Natural killer cell (primary cell): ENCODE measurements at regions not wholly inside any gene's neighbourhood (a gene's known extent, or its start where the extent isn't known, plus 50 kb on each side); places are given as distances from the start of the nearest gene placed in this dataset.

ENCODE experiments used
- ATAC-seq, 3 donors: fragments of 150-1000 bp in 2 of 3; fragments of 200-7000 bp in 1 of 3; cut with Tn5 transposase; 1 replicate in 1 of 3; 2 replicates in 2 of 3; pipeline ENCODE4 v1.10.0; 2021; ENCODE audit warnings: mild to moderate bottlenecking in 2 of 3, moderate library complexity in 2 of 3
- DNase-seq, 2 donors: peaks; one replicate each; pipeline versions ENCODE4 v3.0.0 to v3.0.0-alpha.2; 2013 to 2021; ENCODE audit warnings: mixed read lengths in 1 of 2
- H3K27ac ChIP-seq: one replicate; pipeline ENCODE4 v1.5.1; 2013; ENCODE audit warnings: mild to moderate bottlenecking, low read length
- H3K27me3 ChIP-seq: one replicate; pipeline ENCODE4 v1.6.1; 2013; ENCODE audit warnings: low read length; ENCODE audit not compliant: control insufficient read depth, insufficient read depth
- H3K36me3 ChIP-seq: one replicate; pipeline ENCODE4 v1.6.1; 2013; ENCODE audit warnings: low read length; ENCODE audit not compliant: control insufficient read depth, insufficient read depth
- H3K4me1 ChIP-seq: one replicate; pipeline ENCODE4 v1.6.1; 2013; ENCODE audit warnings: low read length; ENCODE audit not compliant: control insufficient read depth, insufficient read depth
- H3K4me3 ChIP-seq: one replicate; pipeline ENCODE4 v1.5.1; 2013; ENCODE audit warnings: low read length
- H3K9me3 ChIP-seq: one replicate; pipeline ENCODE4 v1.6.1; 2013; ENCODE audit warnings: low read length; ENCODE audit not compliant: control insufficient read depth, insufficient read depth
- H3K27ac Mint-ChIP-seq, 2 donors: one replicate each; pipeline ENCODE4 v1.8.0; 2022; ENCODE audit warnings: mild to moderate bottlenecking in 2 of 2, mixed read lengths in 2 of 2, moderate library complexity in 1 of 2
- H3K27me3 Mint-ChIP-seq, 2 donors: one replicate each; pipeline ENCODE4 v1.8.0; 2022; ENCODE audit warnings: low read depth in 2 of 2, mixed read lengths in 2 of 2
- H3K36me3 Mint-ChIP-seq: one replicate; pipeline ENCODE4 v1.8.0; 2022; ENCODE audit warnings: mixed read lengths
- H3K4me1 Mint-ChIP-seq, 2 donors: one replicate each; pipeline ENCODE4 v1.8.0; 2022; ENCODE audit warnings: mixed read lengths in 2 of 2
- H3K4me3 Mint-ChIP-seq: one replicate; pipeline ENCODE4 v1.8.0; 2022; ENCODE audit warnings: mild to moderate bottlenecking, moderate library complexity, mixed read lengths
- H3K9me3 Mint-ChIP-seq, 2 donors: one replicate each; pipeline ENCODE4 v1.8.0; 2022; ENCODE audit warnings: mixed read lengths in 2 of 2
- WGBS: methylation state at CpG from one replicate; pipeline ENCODE4 v1.1.7; 2013; ENCODE audit warnings: missing lambda C conversion rate; ENCODE audit not compliant: insufficient coverage; 5-methylcytosine and 5-hydroxymethylcytosine counted together
- intact Hi-C: fragments of 100-400 bp; cut with micrococcal nuclease; formaldehyde crosslinking; loops from one replicate; pipeline ENCODE4 v1.14.2; 2022
- TF ChIP-seq, protein P1 (sequence below): fragments of 200-600 bp; IDR thresholded peaks from one replicate; pipeline ENCODE4 v1.8.0; 2022; ENCODE audit warnings: antibody characterized with exemption

DNA sequence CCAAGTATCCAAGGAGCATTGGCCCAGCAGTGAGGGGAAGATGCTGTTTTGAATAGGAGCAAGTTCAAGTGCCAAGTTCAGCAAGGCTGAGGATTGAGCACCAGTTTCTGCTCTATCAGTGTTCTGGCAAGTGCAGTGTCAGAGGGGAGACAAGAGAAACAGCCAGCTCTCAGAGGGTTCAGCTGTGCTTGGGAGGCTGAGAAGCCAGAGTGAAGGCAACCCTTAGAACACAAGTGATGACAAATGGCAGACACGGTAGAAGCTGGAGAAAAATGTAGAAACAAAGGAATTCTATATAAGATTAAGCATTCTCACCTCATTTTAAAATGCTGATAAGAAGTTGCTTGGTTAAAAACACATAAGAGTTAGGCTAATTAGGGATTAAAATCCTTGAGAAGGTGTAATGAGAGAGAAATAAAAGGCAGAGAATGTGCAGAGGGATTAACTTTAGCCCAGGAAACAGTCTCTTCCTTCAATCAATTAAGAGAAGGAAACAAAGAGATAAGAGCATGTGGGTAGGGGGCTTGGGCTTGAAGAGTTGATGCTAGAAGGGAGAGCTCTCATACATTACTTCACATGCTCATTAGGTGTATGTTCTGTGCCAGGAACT lies 475.4 kb downstream of the AJAP1 start:
- H3K36me3 Mint-ChIP-seq, result no peaks in the 10 kb centered on the region

DNA sequence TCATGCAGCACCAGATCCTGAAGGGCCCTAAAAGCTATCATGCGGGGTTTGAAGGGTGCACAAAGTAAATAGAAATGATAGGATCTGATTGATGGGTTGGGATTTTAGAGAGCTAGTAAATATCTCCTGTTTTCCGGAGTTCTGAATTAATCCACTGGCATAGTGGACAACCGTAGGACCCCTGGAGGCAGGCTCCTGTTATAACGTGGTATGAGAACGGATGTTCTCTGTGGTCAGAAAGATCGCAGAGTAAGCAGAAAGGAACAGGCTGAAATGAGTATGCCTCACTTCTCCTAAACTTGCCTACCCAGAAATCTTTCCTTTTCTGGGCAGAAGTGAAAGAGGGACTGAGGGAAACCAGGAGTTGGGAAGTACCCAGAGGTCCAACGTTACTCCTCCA lies 470.8 kb downstream of the AJAP1 start:
- no peak overlapping the region for H3K4me3 ChIP-seq
- Mint-ChIP-seq H3K27ac (no peak overlapping the region), H3K4me3 (no peak overlapping the region), H3K27me3 (peaks cover 0 to 5% of the 10 kb centered on the region in 2 donors), H3K4me1 (no peaks in the 10 kb centered on the region), H3K36me3 (no peaks in the 10 kb centered on the region), H3K9me3 (peaks cover 0 to 4% of the 10 kb centered on the region in 2 donors)
- no peak for ATAC-seq
- TF ChIP-seq, protein P1, sequence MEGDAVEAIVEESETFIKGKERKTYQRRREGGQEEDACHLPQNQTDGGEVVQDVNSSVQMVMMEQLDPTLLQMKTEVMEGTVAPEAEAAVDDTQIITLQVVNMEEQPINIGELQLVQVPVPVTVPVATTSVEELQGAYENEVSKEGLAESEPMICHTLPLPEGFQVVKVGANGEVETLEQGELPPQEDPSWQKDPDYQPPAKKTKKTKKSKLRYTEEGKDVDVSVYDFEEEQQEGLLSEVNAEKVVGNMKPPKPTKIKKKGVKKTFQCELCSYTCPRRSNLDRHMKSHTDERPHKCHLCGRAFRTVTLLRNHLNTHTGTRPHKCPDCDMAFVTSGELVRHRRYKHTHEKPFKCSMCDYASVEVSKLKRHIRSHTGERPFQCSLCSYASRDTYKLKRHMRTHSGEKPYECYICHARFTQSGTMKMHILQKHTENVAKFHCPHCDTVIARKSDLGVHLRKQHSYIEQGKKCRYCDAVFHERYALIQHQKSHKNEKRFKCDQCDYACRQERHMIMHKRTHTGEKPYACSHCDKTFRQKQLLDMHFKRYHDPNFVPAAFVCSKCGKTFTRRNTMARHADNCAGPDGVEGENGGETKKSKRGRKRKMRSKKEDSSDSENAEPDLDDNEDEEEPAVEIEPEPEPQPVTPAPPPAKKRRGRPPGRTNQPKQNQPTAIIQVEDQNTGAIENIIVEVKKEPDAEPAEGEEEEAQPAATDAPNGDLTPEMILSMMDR, result no peak
- H3K9me3 ChIP-seq, result no peaks in the 10 kb centered on the region
- no peak for DNase-seq
- H3K4me1 ChIP-seq, result no peaks in the 10 kb centered on the region
- intact Hi-C loops, result no loop called here
- H3K27me3 ChIP-seq, result no peaks in the 10 kb centered on the region
- H3K27ac ChIP-seq, result no peak overlapping the region
- WGBS, result 58% methylated on average over 7 of the region's 7 CpGs
- H3K36me3 ChIP-seq, result no peaks in the 10 kb centered on the region

More for the DNA sequence above, 475.4 kb downstream of the AJAP1 start:
- Histone ChIP-seq H3K27me3 (no peaks in the 10 kb centered on the region), H3K27ac (no peak overlapping the region), H3K4me3 (no peak overlapping the region), H3K36me3 (no peaks in the 10 kb centered on the region), H3K4me1 (no peaks in the 10 kb centered on the region), H3K9me3 (no peaks in the 10 kb centered on the region)
- TF ChIP-seq, protein P1, result no peak
- H3K4me1 Mint-ChIP-seq, result no peaks in the 10 kb centered on the region
- DNase-seq (no peak), ATAC-seq (no peak)
- no CpG with 5 or more reads among the region's 1 CpG for WGBS
- H3K27me3 Mint-ChIP-seq, result peaks cover 0 to 5% of the 10 kb centered on the region in 2 donors
- H3K27ac Mint-ChIP-seq, result no peak overlapping the region
- H3K4me3 Mint-ChIP-seq, result no peak overlapping the region
- H3K9me3 Mint-ChIP-seq, result no peaks in the 10 kb centered on the region
- intact Hi-C loops, result no loop called here

DNA sequence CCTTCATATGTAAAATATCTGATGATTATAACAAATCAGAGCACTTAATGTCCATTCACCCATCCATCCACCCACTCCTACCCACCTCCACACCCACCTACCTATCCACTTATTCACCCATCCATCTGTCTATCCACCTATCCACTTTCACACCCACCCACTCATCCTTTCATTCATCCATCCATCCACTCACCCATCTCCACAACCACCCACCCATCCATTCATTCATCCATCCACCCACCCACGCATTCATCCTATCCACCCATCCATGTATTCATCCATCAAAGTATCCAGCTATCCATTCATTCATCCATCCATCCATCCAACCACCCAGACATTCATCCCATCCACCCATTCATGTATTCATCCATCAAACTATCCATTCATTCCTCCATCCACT lies 466.1 kb downstream of the AJAP1 start:
- H3K4me3 Mint-ChIP-seq, result no peak overlapping the region
- intact Hi-C loops, result no loop called here
- WGBS, result 88% methylated on average over 1 of the region's 1 CpG
- Histone ChIP-seq H3K4me3 (no peak overlapping the region), H3K4me1 (no peaks in the 10 kb centered on the region), H3K9me3 (no peaks in the 10 kb centered on the region), H3K27me3 (no peaks in the 10 kb centered on the region), H3K27ac (no peak overlapping the region), H3K36me3 (no peaks in the 10 kb centered on the region)
- H3K36me3 Mint-ChIP-seq, result no peaks in the 10 kb centered on the region
- peaks cover 0 to 2% of the 10 kb centered on the region in 2 donors for H3K27me3 Mint-ChIP-seq
- no peak overlapping the region for H3K27ac Mint-ChIP-seq
- TF ChIP-seq, protein P1, result no peak
- H3K9me3 Mint-ChIP-seq, result peaks cover 0 to 4% of the 10 kb centered on the region in 2 donors
- no peak for DNase-seq
- no peaks in the 10 kb centered on the region for H3K4me1 Mint-ChIP-seq
- ATAC-seq, result no peak
